ENCODE measurements at regions not wholly inside any gene's neighbourhood (a gene's known extent, or its start where the extent isn't known, plus 50 kb on each side); places are given as distances from the start of the nearest gene placed in this dataset.

GRCh38 chr5:1730487-1730847 lies 69.2 kb downstream of the MRPL36 start:
- no peak for TF ChIP-seq EZH2 (IDR thresholded peaks at IDR 0.05; ENCODE audit: borderline replicate concordance, insufficient read depth, low read depth, low read length, poor library complexity, severe bottlenecking)
- TF ChIP-seq, protein P1, sequence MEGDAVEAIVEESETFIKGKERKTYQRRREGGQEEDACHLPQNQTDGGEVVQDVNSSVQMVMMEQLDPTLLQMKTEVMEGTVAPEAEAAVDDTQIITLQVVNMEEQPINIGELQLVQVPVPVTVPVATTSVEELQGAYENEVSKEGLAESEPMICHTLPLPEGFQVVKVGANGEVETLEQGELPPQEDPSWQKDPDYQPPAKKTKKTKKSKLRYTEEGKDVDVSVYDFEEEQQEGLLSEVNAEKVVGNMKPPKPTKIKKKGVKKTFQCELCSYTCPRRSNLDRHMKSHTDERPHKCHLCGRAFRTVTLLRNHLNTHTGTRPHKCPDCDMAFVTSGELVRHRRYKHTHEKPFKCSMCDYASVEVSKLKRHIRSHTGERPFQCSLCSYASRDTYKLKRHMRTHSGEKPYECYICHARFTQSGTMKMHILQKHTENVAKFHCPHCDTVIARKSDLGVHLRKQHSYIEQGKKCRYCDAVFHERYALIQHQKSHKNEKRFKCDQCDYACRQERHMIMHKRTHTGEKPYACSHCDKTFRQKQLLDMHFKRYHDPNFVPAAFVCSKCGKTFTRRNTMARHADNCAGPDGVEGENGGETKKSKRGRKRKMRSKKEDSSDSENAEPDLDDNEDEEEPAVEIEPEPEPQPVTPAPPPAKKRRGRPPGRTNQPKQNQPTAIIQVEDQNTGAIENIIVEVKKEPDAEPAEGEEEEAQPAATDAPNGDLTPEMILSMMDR (IDR thresholded peaks at IDR 0.05), result no peak
